SKM-1 treated with dmso at 0.1 percent for 144 hours (cell line): ENCODE measurements at regions not wholly inside any gene's neighbourhood (a gene's known extent, or its start where the extent isn't known, plus 50 kb on each side); places are given as distances from the start of the nearest gene placed in this dataset.

Experiments
- DNase-seq: peaks from one replicate; lab custom pipeline; 2025; ENCODE audit not compliant: unreplicated experiment; lab: John Stamatoyannopoulos, UW

- no peak for DNase-seq
These were observed 716.3 kb downstream of the TSN start for GRCh38 chr2:122471753-122472152.

- DNase-seq, result no peak
These were observed 722.7 kb downstream of the TSN start for GRCh38 chr2:122478117-122478516.

- no peak for DNase-seq
These were observed 723.3 kb downstream of the TSN start for GRCh38 chr2:122478771-122479170.

DNA sequence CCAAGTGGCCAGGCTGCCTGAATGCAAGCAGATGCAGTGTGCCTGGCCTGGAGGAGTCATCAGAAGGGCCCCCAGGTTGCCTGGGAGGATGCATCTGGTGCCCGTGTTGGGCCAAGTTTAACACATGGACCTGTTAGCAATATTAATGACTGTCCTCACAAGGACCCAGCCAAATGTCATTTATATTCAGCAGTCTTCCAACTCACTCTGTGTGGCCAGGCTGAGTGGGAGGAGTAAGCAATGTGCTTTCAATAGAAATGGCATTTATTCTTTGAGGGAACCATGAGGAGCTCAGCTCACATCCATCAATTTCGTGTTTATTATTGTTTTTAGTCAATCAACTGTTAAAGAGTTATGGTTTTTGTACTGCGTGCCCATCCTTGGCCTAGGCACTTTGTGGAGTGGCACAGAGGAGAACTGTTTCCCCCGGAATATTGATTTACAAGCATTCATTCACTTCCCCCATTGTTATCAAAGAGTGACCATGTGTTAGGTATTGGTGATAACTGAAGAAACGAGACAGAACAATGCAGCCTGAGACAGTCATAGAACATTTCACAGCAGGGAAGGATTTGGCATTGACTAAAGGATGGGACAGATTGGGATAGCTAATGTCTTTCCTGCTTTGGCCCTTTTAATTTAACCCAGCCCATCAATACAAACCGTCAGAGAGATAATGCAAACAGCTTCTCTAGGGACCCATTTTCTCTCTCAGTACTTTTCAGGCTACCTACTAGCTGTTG is 725.2 kb downstream of the TSN start:
- DNase-seq, result no peak

DNA sequence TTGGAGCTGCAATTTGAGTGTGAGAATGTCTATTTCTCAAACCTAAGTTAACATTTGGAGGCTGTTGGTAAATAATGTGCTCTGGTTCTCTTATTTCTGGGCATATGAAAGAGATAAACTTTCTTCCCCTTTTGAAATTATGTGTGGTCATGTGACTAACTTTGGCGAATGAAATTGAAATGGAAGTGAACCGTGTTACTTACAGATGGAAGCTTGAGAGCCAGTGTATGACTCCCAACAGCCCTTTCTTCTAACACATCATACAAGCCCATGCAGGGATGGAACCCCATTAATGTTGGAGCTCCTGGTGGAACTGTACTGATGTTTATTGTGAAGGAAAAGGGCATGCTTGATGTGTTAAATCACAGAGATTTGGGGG is 725.8 kb downstream of the TSN start:
- no peak for DNase-seq

DNA sequence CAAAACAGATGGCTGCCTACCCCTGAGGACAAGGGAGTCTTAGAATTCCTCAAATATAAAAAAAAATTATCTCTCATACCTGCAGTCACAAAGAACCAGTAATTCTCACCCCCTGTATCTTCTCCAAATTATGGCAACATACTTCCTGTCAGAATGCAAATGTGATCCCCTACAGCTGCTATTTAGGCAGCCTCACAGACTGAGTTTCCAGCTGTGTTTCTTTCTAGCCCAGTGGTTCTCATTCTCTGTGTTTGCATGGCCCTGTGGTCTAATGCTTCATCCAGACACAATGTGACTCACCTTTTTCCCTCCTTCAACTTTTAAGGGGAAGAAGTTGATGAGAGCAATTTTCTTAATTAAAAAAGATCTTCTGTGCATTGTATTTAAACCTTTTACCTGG is 726.3 kb downstream of the TSN start:
- DNase-seq, result no peak

DNA sequence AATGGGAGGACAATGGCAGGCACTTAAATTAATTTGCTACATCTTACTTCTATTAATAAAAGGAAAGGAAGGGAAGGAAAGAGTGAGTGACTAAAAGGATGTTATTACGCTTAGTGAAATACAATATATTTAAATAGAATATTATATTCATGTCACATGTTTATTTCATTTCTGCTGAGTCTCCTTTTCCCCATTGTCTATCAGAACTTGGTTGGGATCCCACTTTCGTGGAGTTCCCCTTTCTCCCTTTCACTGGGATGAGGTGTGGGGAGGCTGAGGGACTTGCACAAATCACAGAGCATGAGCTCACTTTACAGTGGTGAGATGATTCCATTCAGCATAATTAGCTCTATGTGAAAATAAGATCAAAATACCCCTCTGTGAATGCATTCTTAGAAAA is 730.6 kb downstream of the TSN start:
- DNase-seq, result no peak

DNA sequence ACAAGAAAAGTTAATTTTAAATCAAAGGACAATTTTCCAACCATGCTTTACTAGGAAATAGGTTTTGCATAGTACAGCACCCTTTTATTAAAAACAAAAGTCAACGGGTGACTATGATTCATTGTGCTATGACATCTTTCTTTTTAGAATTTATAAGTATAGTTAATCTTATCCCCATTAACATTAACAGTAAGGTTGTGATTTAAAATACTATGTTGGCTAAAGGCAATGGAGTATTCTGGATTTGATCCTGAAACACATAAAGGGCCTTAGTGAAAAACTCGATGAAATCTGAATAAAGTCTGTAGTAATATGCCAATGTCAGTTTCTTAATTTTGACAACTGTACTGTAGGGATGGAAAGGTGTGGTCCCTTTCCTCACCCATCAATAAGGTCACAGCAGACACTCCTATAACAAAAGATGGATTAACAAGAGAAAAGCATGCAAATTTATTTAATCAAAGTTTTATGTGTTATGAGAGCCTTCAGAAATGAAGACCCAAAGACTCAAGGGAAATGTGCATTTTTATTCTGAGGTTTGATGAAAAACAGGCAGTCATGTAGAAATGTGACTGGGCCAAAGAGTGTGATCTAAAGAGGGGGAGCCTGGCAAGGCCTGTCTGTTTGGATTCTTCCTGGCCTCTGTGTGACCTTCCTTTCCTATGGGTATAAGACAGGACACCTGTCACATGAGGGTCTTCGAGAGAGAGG is 731.4 kb downstream of the TSN start:
- no peak for DNase-seq

DNA sequence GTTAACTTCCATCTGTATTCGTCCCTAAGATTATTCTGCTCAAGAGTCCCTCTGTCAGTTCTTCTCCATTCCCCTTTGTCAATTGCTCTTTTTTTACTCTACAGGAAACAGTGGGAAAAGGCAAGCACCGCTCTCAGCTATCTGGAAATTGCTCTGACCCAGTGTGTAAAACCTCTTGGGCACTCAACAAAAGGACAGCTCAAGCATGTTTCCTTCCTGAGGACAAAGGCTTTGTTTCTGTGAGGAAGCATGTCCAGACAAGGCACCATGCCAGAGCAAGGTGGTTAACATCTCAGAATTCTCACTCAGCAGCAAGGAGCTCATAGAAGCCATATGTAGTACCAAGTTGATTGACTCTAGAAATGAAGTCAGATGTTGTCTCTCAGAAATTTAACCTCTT is 735.6 kb downstream of the TSN start:
- DNase-seq, result no peak

GRCh38 chr2:122500316-122501105 is 745.1 kb downstream of the TSN start:
- DNase-seq, result no peak

DNA sequence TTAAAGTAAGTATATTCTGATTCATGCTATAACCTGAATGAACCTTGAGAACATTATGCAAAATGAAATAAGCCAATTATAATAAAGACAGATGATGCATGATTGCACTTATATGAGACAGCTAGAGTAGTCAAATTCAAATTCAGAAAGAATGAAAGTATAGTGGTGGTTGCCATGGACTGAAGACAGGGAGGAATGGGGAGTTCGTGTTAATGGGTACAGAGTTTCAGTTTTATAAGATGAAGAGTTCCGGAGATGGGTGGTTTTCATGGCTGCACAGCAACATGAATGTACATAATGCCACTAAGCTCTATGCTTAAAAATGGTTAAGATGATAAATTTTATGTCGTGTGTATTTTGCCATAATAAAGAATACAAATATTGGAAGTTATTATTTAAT is 751.2 kb downstream of the TSN start:
- no peak for DNase-seq

- no peak for DNase-seq
These were observed 751.8 kb downstream of the TSN start for GRCh38 chr2:122507261-122507660.

GRCh38 chr2:122512091-122512490 is 756.6 kb downstream of the TSN start:
- no peak for DNase-seq

DNA sequence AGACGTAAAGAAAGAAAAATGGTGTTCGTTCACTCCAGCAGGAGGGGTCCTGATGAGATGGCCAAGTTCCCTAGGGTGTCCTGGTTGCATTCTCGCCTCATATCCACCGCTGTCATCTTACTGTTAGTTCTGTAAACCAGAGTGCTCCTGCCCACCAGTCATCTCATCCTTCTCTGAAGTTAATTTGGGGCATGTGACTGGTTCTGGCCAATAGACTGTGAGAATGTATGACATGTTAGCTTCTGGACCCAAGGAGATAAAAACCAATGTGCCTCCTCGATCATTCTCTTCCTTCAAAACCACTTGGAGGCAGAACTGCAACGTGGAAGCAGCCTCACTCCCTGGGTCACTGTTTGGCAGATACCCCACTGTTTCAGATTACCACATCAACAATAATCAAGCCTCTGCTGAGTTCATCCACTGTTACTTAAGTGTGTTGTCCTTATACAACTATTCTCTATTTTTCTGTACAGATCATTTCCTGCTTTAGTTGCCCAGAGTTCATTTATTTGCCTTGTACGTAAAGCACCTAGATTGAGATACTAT is 759.1 kb downstream of the TSN start:
- no peak for DNase-seq

DNA sequence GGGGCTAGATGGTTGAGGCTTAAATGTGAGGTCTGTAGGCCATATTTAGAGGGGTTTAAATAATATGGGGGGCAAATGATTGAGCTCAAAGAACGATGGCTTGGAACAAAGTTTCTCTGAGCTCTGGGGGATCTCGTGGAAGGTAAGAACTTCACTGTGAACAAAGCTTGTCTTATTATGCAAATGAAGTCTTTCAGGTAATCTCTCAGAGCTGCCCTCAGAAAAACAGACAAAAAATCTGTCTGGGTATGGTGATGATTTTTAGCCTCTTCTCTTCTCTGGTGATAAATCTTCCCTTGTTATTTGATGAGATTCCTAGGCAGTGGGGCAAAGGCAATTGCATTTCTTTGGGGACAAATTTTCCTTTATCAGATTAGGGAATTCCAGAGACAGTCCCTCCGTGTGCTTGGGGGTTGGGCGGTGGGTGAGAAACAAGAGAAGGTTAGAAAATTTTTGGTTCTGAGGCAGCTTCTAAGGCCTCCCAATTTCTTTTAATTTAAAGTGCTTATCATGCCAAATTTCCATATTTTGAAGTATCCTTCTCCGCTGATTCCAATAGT is 760.4 kb downstream of the TSN start:
- no peak for DNase-seq

- DNase-seq, result no peak
These were observed 761.3 kb downstream of the TSN start for GRCh38 chr2:122516775-122517174.

GRCh38 chr2:122519366-122519765 is 763.9 kb downstream of the TSN start:
- DNase-seq, result no peak

DNA sequence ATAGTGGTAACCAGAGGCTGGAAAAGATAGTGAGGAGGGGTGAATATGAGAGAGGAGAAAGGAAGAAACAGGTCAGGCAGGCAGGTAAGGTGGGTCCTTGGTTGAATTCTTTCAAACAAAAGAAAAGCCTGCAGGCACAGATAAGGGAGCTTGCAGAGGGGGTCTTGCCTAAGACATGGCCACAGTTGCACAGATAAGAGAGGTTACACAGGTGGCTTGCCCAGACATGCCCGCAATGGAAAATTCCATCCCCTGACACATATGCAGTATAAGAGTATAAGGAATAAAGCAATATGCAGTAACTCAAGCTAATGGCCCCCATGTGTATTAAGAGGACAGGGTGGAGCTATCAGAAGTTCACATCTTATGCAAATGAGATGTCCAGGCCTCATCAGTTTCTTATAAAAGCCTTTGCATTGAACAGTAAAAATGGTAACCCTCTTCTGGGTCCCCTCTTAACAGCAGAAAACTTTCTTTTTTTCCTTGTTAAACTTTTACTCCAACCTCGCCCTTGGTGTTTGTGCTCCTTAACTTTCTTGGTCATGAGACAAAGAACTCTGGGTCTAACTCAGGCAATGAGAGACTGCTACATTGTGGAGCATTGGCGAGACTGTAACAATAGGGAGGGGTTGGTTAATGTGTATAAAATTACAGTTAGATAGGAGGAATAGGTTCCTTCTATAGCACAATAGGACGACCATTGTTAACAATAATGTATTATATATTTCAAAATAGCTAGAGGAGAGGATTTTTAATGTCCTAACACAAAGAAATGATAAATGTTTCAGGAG is 764.6 kb downstream of the TSN start:
- no peak for DNase-seq

DNA sequence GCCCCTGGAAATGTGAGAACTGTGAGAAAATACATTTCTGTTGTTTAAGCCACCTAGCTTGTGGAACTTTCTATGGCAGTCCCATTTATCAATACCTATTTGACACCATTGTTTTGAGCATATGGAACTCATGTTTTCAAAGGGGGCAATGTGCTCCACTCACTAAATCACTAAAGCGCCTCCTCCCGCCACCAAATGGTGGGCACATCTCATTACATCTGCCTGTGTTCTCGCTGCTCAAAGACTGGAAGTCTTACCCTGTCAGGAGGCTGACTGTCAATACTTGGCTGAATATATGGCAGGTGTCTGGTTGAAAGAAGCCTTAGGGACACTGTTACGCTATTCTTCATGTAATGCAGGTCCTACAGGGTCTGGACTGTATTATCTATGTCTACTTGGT is 767.7 kb downstream of the TSN start:
- no peak for DNase-seq

GRCh38 chr2:122523981-122524380 is 768.5 kb downstream of the TSN start:
- DNase-seq, result no peak

- no peak for DNase-seq
These were observed 769.9 kb downstream of the TSN start for GRCh38 chr2:122525336-122525735.
